Activated naive CD4-positive, alpha-beta T cell treated with anti-CD3 and anti-CD28 coated beads for 36 hours (primary cell): ENCODE measurements at regions not wholly inside any gene's neighbourhood (a gene's known extent, or its start where the extent isn't known, plus 50 kb on each side); places are given as distances from the start of the nearest gene placed in this dataset.
"Not testable (repeated sequence)": the region's sequence is repeated elsewhere in the genome, so short reads cannot be mapped to it uniquely, and the experiment has no call there.

Experiments used
- CTCF ChIA-PET: fragments of 350-600 bp; sonication (Branson Sonifier 250); formaldehyde crosslinking; loops from one replicate; lab custom pipeline; 2021; ENCODE audit warnings: antibody characterized with exemption; lab: Charles Lee
- DNase-seq: peaks from one replicate; pipeline ENCODE4 v3.0.0-alpha.2; 2020
- H3K27ac Mint-ChIP-seq: one replicate; pipeline ENCODE4 v1.8.0; 2021; ENCODE audit warnings: mild to moderate bottlenecking, mixed read lengths
- H3K27me3 Mint-ChIP-seq: one replicate; pipeline ENCODE4 v1.8.0; 2021; ENCODE audit warnings: low read depth, mixed read lengths
- H3K36me3 Mint-ChIP-seq: one replicate; pipeline ENCODE4 v1.8.0; 2021; ENCODE audit warnings: low read depth, mixed read lengths
- H3K4me1 Mint-ChIP-seq: one replicate; pipeline ENCODE4 v1.8.0; 2021; ENCODE audit warnings: low read depth, mixed read lengths
- H3K4me3 Mint-ChIP-seq: one replicate; pipeline ENCODE4 v1.8.0; 2021; ENCODE audit warnings: mild to moderate bottlenecking, moderate library complexity, mixed read lengths
- H3K9me3 Mint-ChIP-seq: one replicate; pipeline ENCODE4 v1.8.0; 2021; ENCODE audit warnings: mixed read lengths
- intact Hi-C: fragments of 100-400 bp; cut with micrococcal nuclease; formaldehyde crosslinking; loops from one replicate; pipeline ENCODE4 v1.15.1; 2023

DNA sequence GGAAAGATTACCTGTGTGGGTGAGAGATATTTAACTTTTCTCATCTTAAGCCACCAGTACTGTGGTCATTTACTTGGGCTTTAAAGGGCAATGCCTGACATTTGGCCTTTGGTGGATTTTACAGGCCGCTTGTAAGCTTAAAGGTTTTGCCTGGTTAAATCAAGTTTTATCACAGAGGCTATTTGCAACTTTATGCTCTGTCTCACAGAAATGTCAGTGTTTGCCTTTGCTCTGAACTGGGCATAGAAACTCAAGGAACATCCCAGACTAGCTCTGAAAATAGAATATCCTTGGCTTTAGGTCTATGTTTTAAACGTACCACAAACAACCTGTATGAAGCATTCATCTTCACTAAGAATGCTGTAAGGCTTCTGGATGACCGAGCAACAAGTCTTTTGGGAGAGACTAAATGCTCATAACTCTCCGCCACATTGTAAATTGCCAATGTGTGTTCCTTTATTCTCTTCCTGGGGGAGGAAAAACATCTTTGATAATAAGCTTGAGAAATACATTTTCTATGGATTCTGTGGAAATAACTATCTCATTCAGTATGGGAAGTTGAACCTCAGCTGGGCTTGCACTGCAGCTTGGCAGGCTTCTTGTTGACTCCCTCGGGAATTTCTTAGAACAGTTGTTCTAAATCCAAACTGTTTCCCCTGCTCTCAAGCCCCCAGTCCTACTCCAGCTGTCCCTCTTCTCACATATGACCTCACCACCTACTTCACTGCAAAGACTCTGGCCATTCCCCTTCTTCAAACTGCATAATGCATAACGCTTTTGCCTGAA, 105.8 kb upstream of the WDR44 start:
- intact Hi-C loops: loop anchor here (10.0 kb wide), 1 partner anchor 245 kb away; no protein-coding TSS in a partner anchor
- H3K4me3 Mint-ChIP-seq: no peak overlapping the region
- no peaks in the 10 kb centered on the region for H3K4me1 Mint-ChIP-seq

DNA sequence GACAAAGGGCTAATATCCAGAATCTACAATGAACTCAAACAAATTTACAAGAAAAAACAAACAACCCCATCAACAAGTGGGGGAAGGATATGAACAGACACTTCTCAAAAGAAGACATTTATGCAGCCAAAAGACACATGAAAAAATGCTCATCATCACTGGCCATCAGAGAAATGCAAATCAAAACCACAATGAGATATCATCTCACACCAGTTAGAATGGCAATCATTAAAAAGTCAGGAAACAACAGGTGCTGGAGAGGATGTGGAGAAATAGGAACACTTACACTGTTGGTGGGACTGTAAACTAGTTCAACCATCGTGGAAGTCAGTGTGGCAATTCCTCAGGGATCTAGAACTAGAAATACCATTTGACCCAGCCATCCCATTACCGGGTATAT, 98.9 kb upstream of the WDR44 start:
- H3K9me3 Mint-ChIP-seq, DNase-seq, H3K27me3 Mint-ChIP-seq, CTCF ChIA-PET, H3K36me3 Mint-ChIP-seq, H3K4me3 Mint-ChIP-seq, H3K4me1 Mint-ChIP-seq, H3K27ac Mint-ChIP-seq, intact Hi-C loops: not testable (repeated sequence)

More for the DNA sequence above, 105.8 kb upstream of the WDR44 start:
- Mint-ChIP-seq H3K27ac (no peak overlapping the region), H3K36me3 (no peaks in the 10 kb centered on the region), H3K9me3 (no peaks in the 10 kb centered on the region), H3K27me3 (no peaks in the 10 kb centered on the region)
- no peak for DNase-seq
- CTCF ChIA-PET: interaction anchor here (0.6 kb wide), 1 partner anchor 76 kb away, joined by 4 read pairs; no protein-coding TSS in a partner anchor

GRCh38 chrX:118249146-118249545, 96.8 kb upstream of the WDR44 start:
- no peak for DNase-seq
- CTCF ChIA-PET: no interaction called here
- Mint-ChIP-seq H3K4me3 (no peak overlapping the region), H3K36me3 (no peaks in the 10 kb centered on the region), H3K27me3 (no peaks in the 10 kb centered on the region), H3K4me1 (no peaks in the 10 kb centered on the region), H3K9me3 (no peaks in the 10 kb centered on the region), H3K27ac (no peak overlapping the region)
- intact Hi-C loops: no loop called here

DNA sequence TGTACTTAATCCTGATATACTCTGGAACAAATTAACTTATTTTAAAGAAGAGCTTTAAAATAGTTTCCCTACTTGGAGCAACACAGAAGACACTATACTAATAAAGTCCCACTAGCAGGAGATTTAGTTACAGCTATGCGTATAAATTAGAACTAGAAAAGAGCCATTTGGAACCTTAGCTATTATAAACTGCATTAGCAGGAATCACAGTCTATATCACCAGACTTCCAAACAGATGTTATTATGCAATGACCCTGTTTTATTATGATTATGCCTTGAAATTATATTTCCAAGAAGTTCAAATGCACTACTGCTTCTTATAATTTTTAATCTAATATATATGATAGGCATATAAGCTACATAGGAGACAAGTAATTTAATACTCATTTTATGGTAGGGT, 95.5 kb upstream of the WDR44 start:
- Mint-ChIP-seq H3K36me3 (no peaks in the 10 kb centered on the region), H3K4me1 (no peaks in the 10 kb centered on the region), H3K9me3 (no peaks in the 10 kb centered on the region), H3K27me3 (no peaks in the 10 kb centered on the region), H3K4me3 (no peak overlapping the region), H3K27ac (no peak overlapping the region)
- intact Hi-C loops: no loop called here
- DNase-seq: no peak
- CTCF ChIA-PET: interaction anchor here (0.6 kb wide), 1 partner anchor 630 kb away, joined by 3 read pairs; no protein-coding TSS in a partner anchor

DNA sequence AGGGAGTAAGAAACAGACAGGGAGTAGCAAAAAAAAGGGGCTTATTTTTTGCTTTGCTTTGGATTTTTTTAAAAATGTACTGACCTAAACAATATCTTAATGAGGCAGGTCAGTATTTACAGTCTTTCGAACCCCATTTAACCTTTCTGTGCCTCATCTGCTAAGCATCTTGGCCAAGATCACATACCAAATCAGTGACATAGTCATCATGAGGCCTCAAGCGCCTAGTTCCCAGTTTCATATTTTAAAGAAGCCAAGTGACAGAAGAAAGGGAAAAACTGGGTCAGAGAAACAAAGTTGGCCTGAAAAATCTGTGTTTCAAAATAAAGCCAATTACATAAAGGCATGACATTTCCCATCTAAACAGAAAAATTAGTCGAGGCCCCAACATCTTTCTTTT, 94.6 kb upstream of the WDR44 start:
- intact Hi-C loops: no loop called here
- no peak for DNase-seq
- H3K9me3 Mint-ChIP-seq: no peaks in the 10 kb centered on the region
- CTCF ChIA-PET: no interaction called here
- H3K27ac Mint-ChIP-seq: no peak overlapping the region
- H3K27me3 Mint-ChIP-seq: no peaks in the 10 kb centered on the region
- no peaks in the 10 kb centered on the region for H3K36me3 Mint-ChIP-seq
- no peak overlapping the region for H3K4me3 Mint-ChIP-seq
- H3K4me1 Mint-ChIP-seq: no peaks in the 10 kb centered on the region

GRCh38 chrX:118252967-118253366, 92.9 kb upstream of the WDR44 start:
- H3K27ac Mint-ChIP-seq: no peak overlapping the region
- no peaks in the 10 kb centered on the region for H3K9me3 Mint-ChIP-seq
- H3K4me3 Mint-ChIP-seq: no peak overlapping the region
- H3K4me1 Mint-ChIP-seq: no peaks in the 10 kb centered on the region
- H3K36me3 Mint-ChIP-seq: no peaks in the 10 kb centered on the region
- no peak for DNase-seq
- CTCF ChIA-PET: interaction anchor here (0.7 kb wide), 1 partner anchor 14 kb away, joined by 3 read pairs; no protein-coding TSS in a partner anchor
- H3K27me3 Mint-ChIP-seq: no peaks in the 10 kb centered on the region
- intact Hi-C loops: no loop called here

GRCh38 chrX:118254611-118255010, 91.3 kb upstream of the WDR44 start:
- H3K4me1 Mint-ChIP-seq: no peaks in the 10 kb centered on the region
- intact Hi-C loops: no loop called here
- CTCF ChIA-PET: interaction anchor here (0.6 to 1.4 kb wide), 8 partner anchors 52 to 1158 kb away, joined by 3 to 5 read pairs (median 3); no protein-coding TSS in a partner anchor
- DNase-seq: peak; percentile 65
- no peaks in the 10 kb centered on the region for H3K36me3 Mint-ChIP-seq
- no peaks in the 10 kb centered on the region for H3K27me3 Mint-ChIP-seq
- no peak overlapping the region for H3K4me3 Mint-ChIP-seq
- no peak overlapping the region for H3K27ac Mint-ChIP-seq
- no peaks in the 10 kb centered on the region for H3K9me3 Mint-ChIP-seq

- no peak overlapping the region for H3K27ac Mint-ChIP-seq
- CTCF ChIA-PET: interaction anchor here (0.7 to 1.0 kb wide), 2 partner anchors 21 to 82 kb away, joined by 3 to 4 read pairs; no protein-coding TSS in a partner anchor
- no peaks in the 10 kb centered on the region for H3K27me3 Mint-ChIP-seq
- H3K9me3 Mint-ChIP-seq: no peaks in the 10 kb centered on the region
- no peak overlapping the region for H3K4me3 Mint-ChIP-seq
- no peaks in the 10 kb centered on the region for H3K4me1 Mint-ChIP-seq
- no peak for DNase-seq
- intact Hi-C loops: no loop called here
- no peaks in the 10 kb centered on the region for H3K36me3 Mint-ChIP-seq
Observed at GRCh38 chrX:118255921-118256320, 90.0 kb upstream of the WDR44 start.

- intact Hi-C loops: no loop called here
- no peak overlapping the region for H3K4me3 Mint-ChIP-seq
- no peaks in the 10 kb centered on the region for H3K9me3 Mint-ChIP-seq
- H3K27me3 Mint-ChIP-seq: no peaks in the 10 kb centered on the region
- CTCF ChIA-PET: no interaction called here
- no peak overlapping the region for H3K27ac Mint-ChIP-seq
- no peaks in the 10 kb centered on the region for H3K4me1 Mint-ChIP-seq
- no peak for DNase-seq
- no peaks in the 10 kb centered on the region for H3K36me3 Mint-ChIP-seq
Observed at GRCh38 chrX:118257781-118258180, 88.1 kb upstream of the WDR44 start.

GRCh38 chrX:118259213-118259612, 86.7 kb upstream of the WDR44 start:
- Mint-ChIP-seq H3K36me3 (no peaks in the 10 kb centered on the region), H3K4me3 (no peak overlapping the region), H3K9me3 (no peaks in the 10 kb centered on the region), H3K4me1 (no peaks in the 10 kb centered on the region), H3K27me3 (no peaks in the 10 kb centered on the region), H3K27ac (no peak overlapping the region)
- CTCF ChIA-PET: no interaction called here
- intact Hi-C loops: no loop called here
- no peak for DNase-seq

DNA sequence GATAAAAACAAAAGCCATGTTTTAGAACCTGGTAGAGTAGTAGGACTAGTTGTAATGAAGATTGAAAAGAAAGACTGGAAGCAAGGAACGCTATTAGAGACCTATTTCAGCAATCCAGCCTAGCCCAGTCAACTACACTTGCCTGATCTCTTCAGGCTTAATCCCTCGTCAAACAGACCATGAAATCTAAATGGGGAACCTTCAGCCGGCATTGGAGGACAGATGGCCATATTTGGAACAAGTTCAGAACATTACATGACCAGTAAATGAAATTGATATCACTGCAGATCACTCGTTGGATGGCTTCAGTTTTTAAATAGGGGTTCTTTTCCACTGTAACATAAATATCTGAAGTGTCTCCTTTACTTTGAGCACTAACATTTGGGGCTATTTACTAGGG, 84.8 kb upstream of the WDR44 start:
- DNase-seq: no peak
- Mint-ChIP-seq H3K27me3 (no peaks in the 10 kb centered on the region), H3K27ac (no peak overlapping the region), H3K36me3 (no peaks in the 10 kb centered on the region), H3K4me3 (no peak overlapping the region), H3K4me1 (no peaks in the 10 kb centered on the region), H3K9me3 (no peaks in the 10 kb centered on the region)
- CTCF ChIA-PET: no interaction called here
- intact Hi-C loops: no loop called here

DNA sequence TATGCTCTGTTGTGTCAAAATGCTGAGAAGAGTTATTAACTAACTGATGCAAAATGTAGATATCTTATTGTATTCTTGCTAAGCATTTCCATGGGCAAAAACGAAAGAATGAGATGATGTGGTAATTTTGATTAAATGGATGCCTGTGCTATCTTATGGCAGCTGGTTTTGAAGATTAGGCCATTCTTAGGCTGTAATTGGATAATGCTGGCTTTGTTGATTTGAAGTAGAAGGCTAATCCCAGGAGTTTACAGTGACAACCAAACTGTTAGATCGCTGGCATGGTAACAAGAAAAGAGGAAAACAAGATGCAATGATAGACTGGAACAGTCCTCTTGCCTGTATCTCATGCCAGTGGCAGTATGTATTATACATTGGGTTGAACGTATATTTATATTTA, 74.1 kb upstream of the WDR44 start:
- CTCF ChIA-PET: no interaction called here
- no peaks in the 10 kb centered on the region for H3K36me3 Mint-ChIP-seq
- H3K4me1 Mint-ChIP-seq: no peaks in the 10 kb centered on the region
- no peak overlapping the region for H3K27ac Mint-ChIP-seq
- peaks cover 2% of the 10 kb centered on the region for H3K27me3 Mint-ChIP-seq
- DNase-seq: no peak
- intact Hi-C loops: no loop called here
- H3K4me3 Mint-ChIP-seq: no peak overlapping the region
- no peaks in the 10 kb centered on the region for H3K9me3 Mint-ChIP-seq

DNA sequence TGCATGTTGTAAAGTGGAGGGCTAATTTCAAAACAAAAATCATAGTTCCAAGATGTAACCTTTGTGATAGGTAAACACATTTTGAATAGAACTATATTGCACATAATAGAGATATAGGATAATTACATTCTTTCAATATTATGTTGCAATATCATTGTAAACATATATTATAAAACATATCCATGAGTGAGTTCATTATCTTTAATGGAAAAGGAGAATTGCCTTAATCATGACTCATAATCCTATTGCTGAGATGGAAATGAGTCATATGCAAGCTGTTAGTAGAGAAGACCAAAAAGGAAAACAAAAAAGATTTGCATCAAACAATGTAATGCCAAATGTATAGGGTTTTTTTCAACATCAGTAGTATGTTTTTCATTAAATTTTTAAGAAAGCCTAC, 73.7 kb upstream of the WDR44 start:
- no peak for DNase-seq
- Mint-ChIP-seq H3K9me3 (no peaks in the 10 kb centered on the region), H3K4me1 (no peaks in the 10 kb centered on the region), H3K36me3 (no peaks in the 10 kb centered on the region), H3K4me3 (no peak overlapping the region), H3K27me3 (no peaks in the 10 kb centered on the region), H3K27ac (no peak overlapping the region)
- CTCF ChIA-PET: interaction anchor here (0.8 kb wide), 1 partner anchor 206 kb away, joined by 3 read pairs; no protein-coding TSS in a partner anchor
- intact Hi-C loops: no loop called here
